ENCODE measurements at regions not wholly inside any gene's neighbourhood (a gene's known extent, or its start where the extent isn't known, plus 50 kb on each side); places are given as distances from the start of the nearest gene placed in this dataset.

DNA sequence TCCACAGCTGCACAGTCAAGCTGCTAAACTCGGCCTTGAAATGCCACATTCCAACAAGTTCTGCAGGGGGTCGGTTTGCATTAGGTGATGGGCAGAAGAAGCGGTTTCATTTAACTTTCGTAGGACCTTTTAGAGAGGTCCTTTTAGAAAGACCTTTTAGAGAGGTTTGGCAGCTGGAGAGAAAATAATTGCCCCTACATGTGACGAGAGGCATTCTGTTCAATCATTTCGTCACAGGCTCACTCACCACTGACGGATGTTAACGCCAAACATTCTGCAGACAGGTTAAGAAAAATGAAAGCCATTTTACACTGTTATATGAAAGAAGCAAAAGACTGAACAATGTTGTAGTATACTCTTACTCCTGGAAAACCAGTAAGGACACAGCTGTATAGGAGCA, 76.5 kb upstream of the ZNF423 start:
- TF ChIP-seq POLR2AphosphoS5 (IDR thresholded peaks at IDR 0.05; ENCODE audit: low read depth, low read length) = no peak
- no peak for TF ChIP-seq POLR2A (IDR thresholded peaks at IDR 0.05; ENCODE audit: low read depth, low read length)
- TF ChIP-seq TAF1 (IDR thresholded peaks at IDR 0.05; ENCODE audit: borderline replicate concordance, low read depth, low read length) = no peak

Measured in GM12892 (cell line).